IMR-90 (cell line): ENCODE measurements at regions not wholly inside any gene's neighbourhood (a gene's known extent, or its start where the extent isn't known, plus 50 kb on each side); places are given as distances from the start of the nearest gene placed in this dataset.

Source experiments
- ATAC-seq: fragments of 200-7000 bp; cut with Tn5 transposase; 2 replicates; pipeline ENCODE4 v1.9.1; 2020; ENCODE audit warnings: low read depth, mild to moderate bottlenecking, moderate library complexity
- BruUV-seq: library from RNA; stranded (reverse); fragments of 400-500 nt; replicated peaks from 2 replicates; lab custom pipeline; 2021; lab: Mats Ljungman, UMichigan
- CTCF ChIA-PET: fragments of 300-600 bp; formaldehyde crosslinking; extraction: SDS; loops from one replicate; lab custom pipeline; 2021; ENCODE audit warnings: antibody characterized with exemption; lab: Yijun Ruan, JAX
- POLR2A ChIA-PET: fragments of 300-600 bp; sonication (Branson Sonifier 250); formaldehyde crosslinking; loops from one replicate; lab custom pipeline; 2022; ENCODE audit warnings: antibody characterized with exemption; ENCODE audit not compliant: unreplicated experiment; lab: Charles Lee
- DNase-seq: peaks from one replicate; pipeline ENCODE4 v3.0.0; 2013
- H2AFZ ChIP-seq: replicated peaks from 2 replicates; pipeline ENCODE3; 2013; ENCODE audit warnings: low read length, mild to moderate bottlenecking; ENCODE audit not compliant: poor library complexity
- H2AK5ac ChIP-seq: 2 replicates; pipeline ENCODE4 v1.6.1; 2013; ENCODE audit warnings: low read depth, low read length, inconsistent platforms
- H2AK9ac ChIP-seq: replicated peaks from 2 replicates; pipeline ENCODE3; 2013; ENCODE audit warnings: mild to moderate bottlenecking, low read depth, low read length, moderate library complexity; ENCODE audit not compliant: poor library complexity
- H2BK120ac ChIP-seq: 2 replicates; pipeline ENCODE4 v1.6.1; 2013; ENCODE audit warnings: low read depth, low read length, inconsistent platforms
- H2BK15ac ChIP-seq: 3 replicates; pipeline ENCODE4 v1.6.1; 2013; ENCODE audit warnings: low read depth, low read length, inconsistent platforms
- H2BK20ac ChIP-seq: 2 replicates; pipeline ENCODE4 v1.6.1; 2013; ENCODE audit warnings: low read depth, mild to moderate bottlenecking, inconsistent platforms, low read length, moderate library complexity
- H2BK5ac ChIP-seq: 2 replicates; pipeline ENCODE4 v1.6.1; 2013; ENCODE audit warnings: mild to moderate bottlenecking, low read depth, low read length, inconsistent platforms; ENCODE audit not compliant: poor library complexity, severe bottlenecking
- H3K14ac ChIP-seq: replicated peaks from 2 replicates; pipeline ENCODE4 v1.6.1; 2013; ENCODE audit warnings: low read depth, low read length, inconsistent platforms
- H3K18ac ChIP-seq: 2 replicates; pipeline ENCODE4 v1.6.1; 2013; ENCODE audit warnings: low read depth, low read length, control low read depth
- H3K23ac ChIP-seq: 2 replicates; pipeline ENCODE4 v1.6.1; 2013; ENCODE audit warnings: low read depth, low read length, inconsistent platforms
- H3K27ac ChIP-seq: 2 replicates; pipeline ENCODE4 v1.5.1; 2013; ENCODE audit warnings: mild to moderate bottlenecking, control low read depth, low read length; ENCODE audit not compliant: insufficient read depth
- H3K27me3 ChIP-seq: 2 replicates; pipeline ENCODE4 v1.6.1; 2013; ENCODE audit warnings: low read length; ENCODE audit not compliant: control insufficient read depth, insufficient read depth
- H3K36me3 ChIP-seq: 2 replicates; pipeline ENCODE4 v1.6.1; 2013; ENCODE audit warnings: low read length, mixed read lengths; ENCODE audit not compliant: control insufficient read depth, insufficient read depth
- H3K4ac ChIP-seq: 2 replicates; pipeline ENCODE4 v1.6.1; 2013; ENCODE audit warnings: low read depth, low read length, inconsistent platforms
- H3K4me1 ChIP-seq: 2 replicates; pipeline ENCODE4 v1.6.1; 2013; ENCODE audit warnings: low read length, mixed read lengths; ENCODE audit not compliant: control insufficient read depth, insufficient read depth
- H3K4me2 ChIP-seq: 2 replicates; pipeline ENCODE4 v1.6.1; 2013; ENCODE audit warnings: low read depth, mild to moderate bottlenecking, control low read depth, low read length, moderate library complexity
- H3K4me3 ChIP-seq: 2 replicates; pipeline ENCODE4 v1.5.1; 2013; ENCODE audit warnings: low read depth, mild to moderate bottlenecking, control low read depth, low read length, moderate library complexity; ENCODE audit not compliant: insufficient read depth
- H3K56ac ChIP-seq: 2 replicates; pipeline ENCODE4 v1.6.1; 2013; ENCODE audit warnings: low read length, inconsistent platforms; ENCODE audit not compliant: insufficient read depth; ENCODE audit errors: extremely low read depth
- H3K79me1 ChIP-seq, 2 experiments: 2 replicates each; pipeline ENCODE4 v1.6.1; 2013; ENCODE audit warnings: low read length in 2 of 2, inconsistent platforms in 1 of 2, low read depth in 1 of 2
- H3K9ac ChIP-seq: 2 replicates; pipeline ENCODE4 v1.6.1; 2013; ENCODE audit warnings: low read depth, low read length, control low read depth
- H3K9me1 ChIP-seq: 2 replicates; pipeline ENCODE4 v1.6.1; 2013; ENCODE audit warnings: low read length, inconsistent platforms; ENCODE audit not compliant: insufficient read depth
- H3K9me3 ChIP-seq: 2 replicates; pipeline ENCODE4 v1.6.1; 2013; ENCODE audit warnings: low read length; ENCODE audit not compliant: control insufficient read depth, insufficient read depth
- H4K20me1 ChIP-seq: 2 replicates; pipeline ENCODE4 v1.6.1; 2013; ENCODE audit warnings: low read length, inconsistent platforms; ENCODE audit not compliant: insufficient read depth
- H4K5ac ChIP-seq: 2 replicates; pipeline ENCODE4 v1.6.1; 2013; ENCODE audit warnings: mild to moderate bottlenecking, low read depth, low read length, control low read depth
- H4K8ac ChIP-seq, 2 experiments: 2 replicates each; pipeline ENCODE4 v1.6.1; 2013; ENCODE audit warnings: low read depth in 2 of 2, low read length in 2 of 2, control low read depth in 1 of 2, inconsistent platforms in 1 of 2
- H4K91ac ChIP-seq: 2 replicates; pipeline ENCODE4 v1.6.1; 2013; ENCODE audit warnings: low read depth, low read length, inconsistent platforms; ENCODE audit not compliant: insufficient read depth
- RCOR1 ChIP-seq: IDR thresholded peaks from 2 replicates; pipeline ENCODE4 v1.6.1; 2012; ENCODE audit warnings: mild to moderate bottlenecking, low read length, improper control_type of control experiment; ENCODE audit not compliant: insufficient replicate concordance
- USF2 ChIP-seq: fragments of 150-350 bp; IDR thresholded peaks from 2 replicates; pipeline ENCODE4 v1.6.1; 2017; ENCODE audit warnings: mild to moderate bottlenecking, antibody characterized with exemption, low read length, low read depth
- WGBS, 2 experiments: methylation state at CpG; one replicate each; pipeline versions ENCODE4 v1.1.5 to v1.1.7; 2013; ENCODE audit warnings: missing lambda C conversion rate in 2 of 2; ENCODE audit not compliant: insufficient read length in 1 of 2; ENCODE audit errors: extremely low coverage in 2 of 2; 5-methylcytosine and 5-hydroxymethylcytosine counted together
- dilution Hi-C: fragments of 300-500 bp; cut with HindIII; formaldehyde crosslinking; loops from one replicate; pipeline ENCODE4 v1.14.3; 2018; ENCODE audit warnings: low sequenced_read_pairs; ENCODE audit not compliant: unreplicated experiment
- in situ Hi-C: fragments of 300-500 bp; cut with MboI; formaldehyde crosslinking; loops from 3 replicates; pipeline ENCODE4 v1.14.3; 2019; ENCODE audit warnings: low sequenced_read_pairs, inconsistent platforms, mixed read lengths
- intact Hi-C: fragments of 100-400 bp; cut with micrococcal nuclease; formaldehyde crosslinking; loops from 2 replicates; pipeline ENCODE4 v1.10.0; 2022

- Histone ChIP-seq H3K9me3 (peaks cover 8% of the 10 kb centered on the region; the same call in 1 of the 2 replicates), H3K4me2 (no peak overlapping the region), H2BK5ac (no peak overlapping the region), H3K36me3 (no peaks in the 10 kb centered on the region), H3K27me3 (no peaks in the 10 kb centered on the region), H4K5ac (no peak overlapping the region), H2AK9ac (no peak overlapping the region), H3K23ac (no peak overlapping the region), H4K91ac (no peak overlapping the region), H3K4ac (no peak overlapping the region), H2BK15ac (no peak overlapping the region), H3K79me1 (no peaks in the 10 kb centered on the region), H3K18ac (no peak overlapping the region), H4K20me1 (no peaks in the 10 kb centered on the region), H3K14ac (no peak overlapping the region), H3K9me1 (no peaks in the 10 kb centered on the region), H3K4me1 (no peaks in the 10 kb centered on the region), H3K9ac (no peak overlapping the region), H3K27ac (no peak overlapping the region), H3K56ac (no peak overlapping the region), H2AK5ac (no peak overlapping the region), H3K4me3 (no peak overlapping the region), H2BK120ac (no peak overlapping the region), H4K8ac (no peak overlapping the region), H2AFZ (no peak overlapping the region), H2BK20ac (no peak overlapping the region)
- DNase-seq (no peak), ATAC-seq (no peak)
- BruUV-seq = no TSS peak
- no peak for TF ChIP-seq RCOR1
- TF ChIP-seq USF2 = no peak
- POLR2A ChIA-PET = no interaction called here
- intact Hi-C loops = no loop called here
- dilution Hi-C loops = no loop called here
- no CpG with 5 or more reads among the region's 5 CpGs for WGBS, 2 experiments
- CTCF ChIA-PET = no interaction called here
- in situ Hi-C loops = no loop called here
Measured at GRCh38 chr14:94863366-94863765, 93.5 kb upstream of the GSC start.
